Nephron (organoid): ENCODE measurements at regions not wholly inside any gene's neighbourhood (a gene's known extent, or its start where the extent isn't known, plus 50 kb on each side); places are given as distances from the start of the nearest gene placed in this dataset.
A peak's percentile ranks its signal among the peaks of the same experiment; 100 is the strongest.

Experiments
- H3K27ac Mint-ChIP-seq, 3 experiments: 2 replicates each; pipeline ENCODE4 v1.8.0; 2020; ENCODE audit warnings: mixed read lengths in 3 of 3, mild to moderate bottlenecking in 2 of 3, moderate library complexity in 1 of 3
- H3K27me3 Mint-ChIP-seq: 2 replicates; pipeline ENCODE4 v1.8.0; 2021; ENCODE audit warnings: low read depth, mild to moderate bottlenecking, moderate library complexity, mixed read lengths
- H3K36me3 Mint-ChIP-seq: 2 replicates; pipeline ENCODE4 v1.8.0; 2020; ENCODE audit warnings: low read depth, mixed read lengths
- H3K4me1 Mint-ChIP-seq: 2 replicates; pipeline ENCODE4 v1.8.0; 2020; ENCODE audit warnings: mixed read lengths
- H3K4me3 Mint-ChIP-seq, 3 experiments: 2 replicates each; pipeline ENCODE4 v1.8.0; 2020; ENCODE audit warnings: mild to moderate bottlenecking in 3 of 3, mixed read lengths in 3 of 3, moderate library complexity in 2 of 3
- H3K9me3 Mint-ChIP-seq: 2 replicates; pipeline ENCODE4 v1.8.0; 2020; ENCODE audit warnings: mixed read lengths
- TF ChIP-seq, protein P1 (sequence below), 3 experiments: fragments of 200-600 bp; sonication (generic); IDR thresholded peaks; one replicate each; pipeline ENCODE4 v1.5.0; 2021; ENCODE audit warnings: antibody characterized with exemption in 3 of 3; ENCODE audit not compliant: unreplicated experiment in 3 of 3

GRCh38 chr1:172935062-172935592 is 115.6 kb downstream of the TNFSF18 start:
- H3K4me1 Mint-ChIP-seq: no peaks in the 10 kb centered on the region
- no peaks in the 10 kb centered on the region for H3K36me3 Mint-ChIP-seq
- no peaks in the 10 kb centered on the region for H3K27me3 Mint-ChIP-seq
- H3K4me3 Mint-ChIP-seq: no peak overlapping the region
- no peaks in the 10 kb centered on the region for H3K9me3 Mint-ChIP-seq
- H3K27ac Mint-ChIP-seq: no peak overlapping the region
- TF ChIP-seq, protein P1, sequence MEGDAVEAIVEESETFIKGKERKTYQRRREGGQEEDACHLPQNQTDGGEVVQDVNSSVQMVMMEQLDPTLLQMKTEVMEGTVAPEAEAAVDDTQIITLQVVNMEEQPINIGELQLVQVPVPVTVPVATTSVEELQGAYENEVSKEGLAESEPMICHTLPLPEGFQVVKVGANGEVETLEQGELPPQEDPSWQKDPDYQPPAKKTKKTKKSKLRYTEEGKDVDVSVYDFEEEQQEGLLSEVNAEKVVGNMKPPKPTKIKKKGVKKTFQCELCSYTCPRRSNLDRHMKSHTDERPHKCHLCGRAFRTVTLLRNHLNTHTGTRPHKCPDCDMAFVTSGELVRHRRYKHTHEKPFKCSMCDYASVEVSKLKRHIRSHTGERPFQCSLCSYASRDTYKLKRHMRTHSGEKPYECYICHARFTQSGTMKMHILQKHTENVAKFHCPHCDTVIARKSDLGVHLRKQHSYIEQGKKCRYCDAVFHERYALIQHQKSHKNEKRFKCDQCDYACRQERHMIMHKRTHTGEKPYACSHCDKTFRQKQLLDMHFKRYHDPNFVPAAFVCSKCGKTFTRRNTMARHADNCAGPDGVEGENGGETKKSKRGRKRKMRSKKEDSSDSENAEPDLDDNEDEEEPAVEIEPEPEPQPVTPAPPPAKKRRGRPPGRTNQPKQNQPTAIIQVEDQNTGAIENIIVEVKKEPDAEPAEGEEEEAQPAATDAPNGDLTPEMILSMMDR (IDR thresholded peaks at IDR 0.05; ENCODE audit: unreplicated experiment in 3 of 3): no peak

GRCh38 chr1:172936088-172936645 is 114.6 kb downstream of the TNFSF18 start:
- TF ChIP-seq, protein P1 (IDR thresholded peaks at IDR 0.05; ENCODE audit: unreplicated experiment in 3 of 3): no peak
- no peaks in the 10 kb centered on the region for H3K27me3 Mint-ChIP-seq
- H3K27ac Mint-ChIP-seq: no peak overlapping the region
- no peak overlapping the region for H3K4me3 Mint-ChIP-seq
- H3K36me3 Mint-ChIP-seq: no peaks in the 10 kb centered on the region
- no peaks in the 10 kb centered on the region for H3K9me3 Mint-ChIP-seq
- H3K4me1 Mint-ChIP-seq: no peaks in the 10 kb centered on the region

GRCh38 chr1:172938681-172939080 is 112.1 kb downstream of the TNFSF18 start:
- TF ChIP-seq, protein P1 (IDR thresholded peaks at IDR 0.05; ENCODE audit: unreplicated experiment in 3 of 3): no peak
- no peaks in the 10 kb centered on the region for H3K4me1 Mint-ChIP-seq
- no peak overlapping the region for H3K4me3 Mint-ChIP-seq
- H3K9me3 Mint-ChIP-seq: no peaks in the 10 kb centered on the region
- no peaks in the 10 kb centered on the region for H3K27me3 Mint-ChIP-seq
- peak overlapping the region in 2 of 3 experiments; percentile 2 to 21 for H3K27ac Mint-ChIP-seq
- H3K36me3 Mint-ChIP-seq: no peaks in the 10 kb centered on the region

DNA sequence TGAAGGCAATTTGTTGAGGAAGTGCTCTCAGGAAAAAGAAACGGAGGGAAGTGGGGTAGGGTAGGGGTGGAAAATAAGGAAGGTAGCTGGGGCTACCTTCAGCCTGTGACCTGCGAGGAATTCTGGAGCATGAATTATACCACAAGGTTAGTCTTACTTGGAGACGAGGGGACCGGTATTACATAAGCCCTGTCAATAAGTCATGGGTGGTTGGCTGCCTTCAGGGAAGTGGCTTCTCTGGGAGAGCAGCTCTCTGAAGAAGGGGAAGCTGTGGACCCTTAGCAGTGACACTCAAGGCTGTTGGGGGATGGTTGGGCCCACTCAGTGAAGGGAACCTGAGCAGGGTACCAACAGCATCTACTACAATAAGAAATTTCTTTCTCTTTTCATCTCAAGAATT is 111.3 kb downstream of the TNFSF18 start:
- H3K27ac Mint-ChIP-seq: peak overlapping the region; percentile 21 to 52 (median 24)
- H3K27me3 Mint-ChIP-seq: no peaks in the 10 kb centered on the region
- H3K4me1 Mint-ChIP-seq: no peaks in the 10 kb centered on the region
- no peak overlapping the region for H3K4me3 Mint-ChIP-seq
- no peaks in the 10 kb centered on the region for H3K9me3 Mint-ChIP-seq
- TF ChIP-seq, protein P1 (IDR thresholded peaks at IDR 0.05; ENCODE audit: unreplicated experiment in 3 of 3): no peak
- no peaks in the 10 kb centered on the region for H3K36me3 Mint-ChIP-seq

DNA sequence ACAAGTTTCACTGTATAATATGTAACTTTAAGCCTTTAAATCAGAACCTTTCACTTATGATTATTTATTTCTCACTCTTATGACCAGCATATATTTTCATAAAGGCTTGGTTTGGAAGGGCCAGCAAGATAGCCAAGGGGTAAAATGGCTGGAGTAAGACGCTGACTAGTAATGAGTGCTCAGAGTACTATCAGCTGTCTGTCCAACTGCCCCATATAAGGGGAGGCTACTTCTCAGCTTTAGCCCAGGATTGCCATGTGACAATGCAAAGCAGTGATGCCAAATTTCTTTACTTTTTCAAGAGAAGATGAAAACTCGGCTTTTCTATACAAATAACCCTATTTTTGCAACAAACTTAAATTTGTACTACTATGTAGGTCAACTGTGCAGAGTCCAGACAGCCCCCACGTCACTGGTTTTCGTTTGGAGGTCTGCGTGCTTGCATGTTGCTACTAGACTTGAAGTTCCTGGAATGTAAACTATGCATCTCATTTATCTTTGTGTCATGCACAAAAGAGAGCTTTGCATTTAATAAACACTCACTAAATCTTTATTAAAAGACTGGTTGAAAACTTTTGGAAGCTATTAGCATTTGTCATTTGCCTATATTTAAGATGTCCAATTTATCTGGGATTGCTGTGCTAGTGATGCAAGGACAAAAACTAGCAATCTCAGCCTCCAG is 110.4 kb downstream of the TNFSF18 start:
- H3K36me3 Mint-ChIP-seq: no peaks in the 10 kb centered on the region
- peak overlapping the region; percentile 21 to 82 (median 54) for H3K27ac Mint-ChIP-seq

More for the DNA sequence above, 110.4 kb downstream of the TNFSF18 start:
- Mint-ChIP-seq H3K4me1 (no peaks in the 10 kb centered on the region), H3K9me3 (no peaks in the 10 kb centered on the region), H3K4me3 (no peak overlapping the region), H3K27me3 (no peaks in the 10 kb centered on the region)
- TF ChIP-seq, protein P1 (IDR thresholded peaks at IDR 0.05; ENCODE audit: unreplicated experiment in 3 of 3): no peak
